ENCODE measurements at regions not wholly inside any gene's neighbourhood (a gene's known extent, or its start where the extent isn't known, plus 50 kb on each side); places are given as distances from the start of the nearest gene placed in this dataset.

DNA sequence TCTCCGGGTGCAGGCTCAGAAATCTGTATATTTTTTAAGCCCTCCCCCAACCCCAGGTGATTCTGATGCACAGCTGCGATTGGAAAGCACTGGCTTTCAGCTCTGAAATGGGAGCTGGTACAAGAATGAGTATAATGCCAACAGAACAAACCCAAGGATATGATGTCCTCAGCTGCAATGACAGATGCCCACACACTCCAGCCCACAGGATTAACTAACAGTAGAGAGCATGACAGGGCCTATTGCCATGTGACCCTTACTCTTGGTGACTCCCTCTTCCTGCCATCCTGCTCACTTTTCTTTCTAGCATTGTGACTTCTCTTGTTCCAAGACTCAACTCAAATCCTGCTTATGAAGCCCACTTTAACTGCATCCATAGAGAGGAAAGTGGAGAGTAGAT is 174.5 kb downstream of the FGF18 start:
- TF ChIP-seq EZH2 (IDR thresholded peaks at IDR 0.05; ENCODE audit: insufficient read depth, poor library complexity, severe bottlenecking): no peak
- TF ChIP-seq EZH2phosphoT487 (IDR thresholded peaks at IDR 0.05; ENCODE audit: insufficient read depth, low read depth): no peak

All from GM23248 (cell line).